HG02840 (cell line): ENCODE measurements at regions not wholly inside any gene's neighbourhood (a gene's known extent, or its start where the extent isn't known, plus 50 kb on each side); places are given as distances from the start of the nearest gene placed in this dataset.

ENCODE experiments used
- ATAC-seq: cut with Tn5 transposase; IDR thresholded peaks from one replicate; pipeline ENCODE4 v1.9.1; 2021; ENCODE audit warnings: mild to moderate bottlenecking, moderate library complexity, moderate number of reproducible peaks; ENCODE audit not compliant: unreplicated experiment, low FRiP score

DNA sequence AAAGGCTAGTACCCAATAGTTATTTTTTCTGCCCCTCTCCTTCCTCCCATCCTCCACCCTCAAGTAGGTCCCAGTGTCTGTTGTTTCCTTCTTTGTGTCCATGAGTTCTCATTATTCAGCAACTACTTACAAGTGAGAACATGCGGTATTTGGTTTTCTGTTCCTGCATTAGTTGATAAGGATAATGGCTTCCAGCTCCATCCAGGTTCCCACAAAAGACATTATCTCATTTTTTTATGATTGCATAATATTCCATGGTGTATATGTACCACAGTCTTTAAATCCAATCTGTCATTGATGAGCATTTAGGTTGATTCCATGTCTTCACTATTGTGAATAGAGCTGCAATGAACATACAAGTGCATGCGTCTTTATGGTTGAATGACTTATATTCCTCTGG is 128.3 kb upstream of the ANKRD55 start:
- ATAC-seq: no peak

DNA sequence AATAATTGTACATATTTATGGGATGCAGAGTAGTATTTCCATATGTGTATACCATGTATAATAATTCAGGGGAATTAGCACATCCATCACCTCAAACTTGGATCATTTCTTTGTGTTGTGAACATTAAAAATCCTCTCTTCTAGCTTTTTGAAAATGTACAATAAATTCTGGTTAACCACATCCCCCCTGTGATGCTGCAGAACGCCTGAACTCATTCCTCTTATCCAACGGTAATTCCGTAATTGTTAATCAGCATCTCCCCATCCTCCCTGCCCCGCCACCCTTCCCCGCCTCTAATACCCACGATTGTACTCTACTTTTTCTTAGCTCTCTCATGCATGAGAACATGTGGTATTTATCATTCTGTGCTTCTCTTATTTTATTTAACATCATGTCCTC is 127.7 kb upstream of the ANKRD55 start:
- no peak for ATAC-seq

DNA sequence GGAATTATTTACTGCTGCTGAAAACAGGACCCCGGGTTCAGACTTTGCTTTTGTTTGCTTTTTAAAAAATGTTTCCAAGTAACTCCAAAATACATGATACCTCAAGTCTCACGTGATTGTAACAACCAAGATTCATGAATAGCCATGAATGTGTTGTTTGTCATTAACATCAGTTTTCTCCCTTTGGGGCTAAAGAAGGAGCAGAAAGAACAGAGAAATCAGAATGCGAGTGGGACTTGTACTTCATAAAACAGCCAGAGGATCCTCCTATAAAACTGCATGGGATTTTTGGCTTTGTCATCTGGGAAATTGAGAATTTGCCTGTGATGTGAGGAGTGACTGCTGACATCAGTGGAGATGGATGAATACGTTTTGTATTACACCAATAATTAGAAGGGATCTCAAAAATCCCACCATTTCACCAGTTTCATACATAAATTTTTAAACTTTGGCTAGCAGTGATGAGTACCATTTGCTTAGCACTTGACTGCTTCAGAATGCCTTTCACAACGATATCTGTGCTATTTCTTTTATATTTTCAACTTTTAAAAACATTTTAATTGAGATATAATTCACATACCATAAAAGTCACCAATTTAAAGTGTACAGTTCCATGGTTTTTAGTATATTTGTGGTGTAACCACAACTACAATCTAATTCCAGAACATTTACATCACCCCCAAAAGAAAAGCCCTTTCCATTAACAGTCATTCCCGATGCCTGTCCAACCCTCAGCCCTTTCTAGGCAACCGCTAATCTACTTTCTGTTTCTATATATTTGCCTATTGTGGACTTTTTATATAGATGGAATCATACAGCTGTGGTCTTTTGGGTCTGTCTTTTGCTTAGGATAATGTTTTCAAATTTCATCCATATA is 126.9 kb upstream of the ANKRD55 start:
- ATAC-seq: no peak

DNA sequence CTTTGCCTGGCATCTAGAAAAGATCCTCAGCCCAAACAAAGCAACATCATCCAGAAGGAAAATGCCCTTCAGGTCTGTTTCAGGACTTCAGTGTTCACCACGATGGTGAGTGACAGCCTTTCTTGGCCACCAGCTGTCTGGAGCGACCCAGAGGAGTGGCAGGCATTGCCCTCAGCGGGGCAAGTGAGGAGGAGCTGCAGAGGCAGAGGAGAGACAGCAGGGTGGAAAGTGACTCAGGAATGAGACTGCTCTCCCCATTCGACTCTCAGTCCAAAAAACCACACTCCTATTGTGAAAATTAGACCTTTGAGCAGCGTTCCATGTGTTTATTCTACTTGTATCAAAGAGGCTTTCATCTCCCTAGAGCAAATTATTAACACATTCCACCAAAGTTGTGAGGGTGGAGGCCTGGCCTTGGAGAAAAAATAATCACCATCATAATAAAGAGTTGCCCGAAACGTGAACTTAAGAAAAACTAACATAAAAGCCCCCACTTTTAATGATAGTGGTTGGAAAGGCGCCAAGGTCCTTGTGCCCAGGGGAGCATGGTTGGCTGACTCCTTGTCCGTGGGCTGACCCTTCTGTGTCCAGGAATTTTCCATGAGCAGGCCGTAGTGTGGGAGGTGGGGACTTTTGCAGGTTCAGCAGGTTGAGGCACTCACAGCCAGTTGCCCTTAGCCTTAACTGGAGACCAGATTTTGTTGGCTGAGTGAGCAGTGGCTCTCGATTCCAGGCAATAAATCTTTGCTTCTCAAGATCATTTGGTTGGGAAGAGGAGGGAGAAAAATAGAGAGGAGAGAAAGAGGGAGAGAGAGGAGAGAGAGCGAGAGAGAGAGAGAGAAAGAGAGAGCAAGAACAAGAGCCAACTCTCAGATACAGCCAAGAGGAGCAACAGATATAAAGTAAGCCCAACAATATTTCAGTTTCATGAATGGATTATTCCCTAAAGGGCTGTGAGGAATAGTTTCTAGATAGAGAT is 125.9 kb upstream of the ANKRD55 start:
- no peak for ATAC-seq

DNA sequence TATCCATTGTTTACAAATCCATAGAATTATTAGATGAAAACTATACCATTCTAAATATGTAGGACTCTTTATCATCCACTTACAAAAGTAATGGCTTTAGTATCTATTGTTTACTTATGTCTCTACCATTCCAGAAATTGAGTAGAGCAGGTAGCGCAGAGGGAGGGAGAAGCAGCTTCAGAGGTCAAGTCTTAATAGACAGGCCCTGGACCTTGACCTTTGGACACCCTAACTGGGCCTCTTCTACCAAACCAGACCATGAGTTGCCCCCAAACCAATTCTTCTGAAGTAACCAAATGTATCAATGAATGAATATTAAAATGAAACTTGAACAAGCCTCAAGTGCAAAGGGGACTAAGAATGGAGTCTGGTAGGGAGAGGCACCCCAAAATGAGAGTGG is 124.9 kb upstream of the ANKRD55 start:
- ATAC-seq: no peak

DNA sequence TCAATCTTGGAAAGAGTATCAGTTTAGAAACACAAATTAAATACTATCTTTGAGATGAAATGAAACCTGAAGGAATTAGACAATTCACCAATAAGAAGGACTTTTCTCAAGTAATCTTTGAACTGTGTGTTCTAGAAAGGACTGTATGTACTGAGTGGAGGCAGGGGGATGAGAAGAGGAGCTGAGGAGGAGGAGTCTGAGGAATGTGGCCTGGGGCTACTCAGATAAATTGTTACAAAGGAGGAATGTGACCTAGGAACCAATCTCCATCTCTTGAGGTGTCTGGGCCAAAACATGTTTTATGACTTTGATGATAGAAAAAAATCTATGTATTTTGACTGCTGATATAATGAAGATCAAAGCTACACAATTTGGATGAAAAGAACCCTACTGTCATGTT is 124.3 kb upstream of the ANKRD55 start:
- no peak for ATAC-seq

DNA sequence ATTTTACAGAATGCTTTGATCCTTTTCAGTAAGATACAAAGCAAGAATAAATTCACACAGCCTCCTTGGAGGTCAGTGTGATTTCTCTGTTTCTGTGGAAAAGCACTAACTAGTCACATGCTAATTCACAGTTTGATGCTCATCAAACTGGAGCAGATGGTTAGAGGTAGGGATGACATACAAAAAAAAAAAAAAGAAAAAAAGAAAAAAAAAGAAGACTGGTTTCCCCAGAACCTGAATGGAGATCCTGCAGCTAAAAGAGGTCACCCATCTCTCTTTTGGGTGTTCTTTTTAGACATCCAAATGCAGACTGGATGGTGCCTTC is 123.7 kb upstream of the ANKRD55 start:
- ATAC-seq: no peak

DNA sequence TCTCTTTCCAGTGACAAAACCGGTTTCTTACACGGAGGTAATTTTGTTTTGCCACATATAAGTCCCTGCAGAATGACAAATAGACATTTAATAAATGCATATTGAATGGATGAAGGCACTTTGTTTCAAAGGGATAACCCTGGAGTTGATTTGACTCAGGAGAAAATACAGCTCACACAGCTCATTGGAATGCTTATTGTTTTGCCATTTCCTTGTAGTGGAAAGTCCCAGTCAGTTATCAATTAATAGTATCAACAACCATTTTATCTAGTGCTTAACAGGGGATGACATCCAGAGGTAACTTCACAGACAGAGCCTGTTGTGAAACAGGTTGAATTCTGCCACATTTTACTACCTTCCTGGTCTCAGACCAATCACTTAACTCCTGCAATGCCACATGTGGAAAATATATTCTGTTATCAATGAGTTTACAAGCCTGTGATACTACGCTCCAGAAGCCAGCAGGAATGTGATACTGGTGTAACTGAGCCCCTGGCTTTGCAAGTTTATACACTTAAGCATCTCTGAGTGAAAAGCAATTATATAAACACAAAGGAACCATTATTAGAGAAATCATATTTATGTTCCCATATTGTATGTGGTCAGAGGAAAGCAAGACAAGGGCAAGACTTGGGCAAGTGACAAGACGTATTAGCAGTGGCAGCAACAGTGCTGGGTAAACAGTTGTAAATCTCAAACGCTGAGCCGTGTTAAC is 123.1 kb upstream of the ANKRD55 start:
- ATAC-seq: no peak

DNA sequence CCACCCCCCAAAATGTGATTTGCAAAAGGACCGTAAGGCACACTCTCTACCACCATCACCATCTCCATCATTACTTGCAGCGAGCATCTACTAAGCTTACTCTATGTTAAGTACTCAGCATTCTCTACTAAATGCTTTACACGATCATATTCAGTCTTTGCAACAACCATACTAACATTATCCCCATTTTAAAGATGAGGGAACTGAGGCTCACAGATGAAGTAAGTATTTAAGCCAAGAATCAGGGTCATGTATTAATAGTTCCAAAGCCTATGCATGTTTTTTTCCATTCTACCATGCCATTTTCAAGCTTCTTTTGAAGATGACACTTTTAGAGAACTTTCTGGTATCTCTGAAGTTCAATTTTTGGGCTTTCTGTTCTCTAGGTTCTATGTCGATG is 121.7 kb upstream of the ANKRD55 start:
- no peak for ATAC-seq

DNA sequence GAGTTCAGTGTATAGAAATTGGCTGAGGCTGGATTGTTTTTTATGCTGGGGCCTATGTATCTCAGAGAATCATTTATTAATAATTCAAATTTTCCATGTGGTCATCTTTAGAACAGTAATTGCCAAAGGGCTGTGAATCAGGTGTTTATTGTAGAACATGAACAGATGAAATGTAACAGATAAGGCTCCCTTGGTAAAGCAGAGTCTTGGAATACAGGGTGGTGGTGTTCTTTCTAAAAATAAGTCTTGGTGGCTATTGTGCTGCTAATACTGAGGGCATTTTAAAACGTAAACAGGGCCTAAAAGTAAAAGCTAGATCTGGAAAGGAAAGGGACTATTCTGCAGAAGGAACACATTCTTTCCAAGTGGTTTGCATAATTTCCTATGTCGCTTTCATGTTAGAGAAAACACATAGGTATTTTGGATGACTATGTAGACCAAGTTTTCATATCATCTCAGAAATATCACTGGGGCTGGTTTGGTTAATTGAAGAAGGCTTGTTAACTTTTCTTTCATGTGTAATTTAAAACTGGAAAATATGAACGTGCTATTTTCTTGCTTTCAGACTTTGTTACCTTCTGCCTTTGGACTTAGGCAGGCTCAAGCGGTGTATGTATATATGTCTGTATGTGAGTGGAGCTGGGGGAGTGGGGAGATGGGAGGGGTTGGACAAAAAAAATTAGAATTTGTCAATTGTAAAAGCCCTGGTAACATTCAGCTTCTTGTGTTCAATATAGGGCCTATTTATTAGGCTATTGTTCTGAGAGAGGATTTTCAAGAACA is 119.9 kb upstream of the ANKRD55 start:
- ATAC-seq: no peak

DNA sequence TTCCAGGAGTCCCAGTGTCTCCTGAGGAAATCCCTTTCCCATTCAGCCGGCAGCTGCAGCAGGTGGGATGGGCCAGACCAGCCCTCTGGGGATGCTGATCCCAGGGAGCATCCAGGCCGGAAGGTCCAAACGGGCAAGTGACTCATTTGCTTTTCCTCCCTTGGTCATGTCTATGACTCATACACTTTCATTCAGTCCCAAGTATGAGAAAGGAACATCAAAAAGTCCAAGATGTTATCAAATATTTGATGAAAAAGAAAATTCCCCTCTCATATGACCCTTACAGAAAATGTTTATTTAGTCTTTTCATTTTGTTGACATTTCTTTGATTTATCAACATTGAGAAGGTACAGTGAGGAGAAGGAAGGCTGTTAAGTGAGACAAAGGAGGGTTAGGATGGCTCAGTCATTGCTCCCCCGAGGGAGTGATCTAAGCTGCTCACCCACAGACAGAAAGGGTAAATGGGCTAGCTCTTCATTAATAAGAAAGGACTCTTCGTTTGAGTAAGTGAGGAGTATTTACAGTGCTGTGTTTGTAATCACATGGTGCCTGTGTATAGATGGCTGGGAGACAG is 117.6 kb upstream of the ANKRD55 start:
- ATAC-seq: no peak

DNA sequence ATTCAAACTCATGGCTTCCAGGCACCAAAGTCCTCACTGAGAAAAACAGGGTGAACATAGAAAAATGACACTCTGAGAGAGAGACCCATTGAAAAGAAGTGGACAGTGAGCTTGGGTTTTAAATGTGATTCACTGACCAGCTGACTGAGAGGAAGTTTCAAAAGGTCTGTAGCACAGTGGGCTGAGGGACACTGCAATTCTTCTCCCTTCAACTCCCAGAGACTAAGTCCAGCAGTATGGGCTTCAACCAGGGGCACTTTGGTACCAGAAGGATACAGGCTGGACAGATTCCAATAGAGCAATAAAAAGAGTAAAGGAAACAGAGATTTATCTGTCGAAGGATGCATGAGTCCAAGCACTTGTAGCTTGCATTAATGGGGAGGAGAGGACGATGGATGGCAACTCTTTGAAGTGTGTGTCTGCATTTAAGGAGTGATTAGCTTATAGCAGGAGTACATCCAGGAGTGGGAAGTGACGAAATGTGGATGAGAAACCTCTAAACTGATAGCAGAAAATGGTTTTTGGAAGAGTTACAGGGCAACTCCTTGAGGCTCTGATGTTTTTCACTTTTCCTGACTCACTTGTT is 117.0 kb upstream of the ANKRD55 start:
- ATAC-seq: no peak

DNA sequence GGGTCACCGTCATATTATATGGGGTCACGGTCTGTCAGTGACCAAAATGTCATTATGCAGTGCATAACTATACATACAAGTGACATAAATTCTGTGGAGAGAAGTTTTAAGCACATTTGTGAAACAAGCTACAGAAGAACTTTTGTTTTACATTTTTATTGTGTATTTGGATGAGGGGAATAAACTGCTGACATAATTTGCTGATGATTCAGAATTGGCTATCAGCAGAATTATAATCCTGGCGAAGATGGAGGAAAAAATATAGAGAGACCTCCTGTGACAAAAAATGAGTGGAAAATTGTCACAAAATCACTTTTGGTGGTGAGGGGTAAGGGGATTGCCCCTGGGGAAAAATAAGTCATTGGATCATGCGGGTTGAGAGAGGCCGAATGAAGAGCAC is 116.3 kb upstream of the ANKRD55 start:
- no peak for ATAC-seq

DNA sequence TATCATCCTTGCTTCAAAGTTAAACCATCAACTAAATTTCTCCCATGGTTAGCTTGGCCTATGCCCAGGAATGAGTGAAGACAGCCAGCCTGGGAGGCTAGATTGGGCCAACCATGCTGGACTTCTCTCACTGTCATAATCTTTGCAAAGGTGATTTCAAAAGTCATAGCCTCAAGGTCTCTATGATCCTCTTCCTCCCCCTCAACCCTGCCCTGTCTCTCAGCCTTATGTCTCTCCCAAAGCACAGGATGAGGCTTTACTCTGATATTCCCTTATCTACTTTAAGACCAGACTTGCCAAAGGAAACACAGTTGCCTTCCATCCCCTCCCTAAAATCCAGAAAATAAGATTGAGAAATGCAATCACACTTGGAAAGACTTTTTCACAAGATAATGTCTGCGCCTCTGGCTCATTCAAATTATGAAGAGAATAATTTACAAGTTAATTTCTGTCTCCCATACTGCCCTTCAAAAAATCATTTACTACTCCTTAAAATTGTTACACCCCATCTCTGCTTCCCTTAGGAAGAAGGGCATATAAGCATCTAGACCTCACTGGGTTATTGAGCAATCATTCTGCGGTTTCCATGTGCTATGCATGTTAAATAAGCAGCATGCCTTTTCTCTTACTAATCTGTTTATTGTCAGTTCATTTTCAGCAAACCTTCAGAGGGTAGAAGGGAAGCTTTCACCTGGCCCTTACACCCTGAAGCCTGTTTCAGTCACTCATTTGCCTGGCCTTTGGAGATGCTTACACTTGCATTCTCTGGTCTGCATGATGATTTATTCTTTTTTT is 113.8 kb upstream of the ANKRD55 start:
- no peak for ATAC-seq

DNA sequence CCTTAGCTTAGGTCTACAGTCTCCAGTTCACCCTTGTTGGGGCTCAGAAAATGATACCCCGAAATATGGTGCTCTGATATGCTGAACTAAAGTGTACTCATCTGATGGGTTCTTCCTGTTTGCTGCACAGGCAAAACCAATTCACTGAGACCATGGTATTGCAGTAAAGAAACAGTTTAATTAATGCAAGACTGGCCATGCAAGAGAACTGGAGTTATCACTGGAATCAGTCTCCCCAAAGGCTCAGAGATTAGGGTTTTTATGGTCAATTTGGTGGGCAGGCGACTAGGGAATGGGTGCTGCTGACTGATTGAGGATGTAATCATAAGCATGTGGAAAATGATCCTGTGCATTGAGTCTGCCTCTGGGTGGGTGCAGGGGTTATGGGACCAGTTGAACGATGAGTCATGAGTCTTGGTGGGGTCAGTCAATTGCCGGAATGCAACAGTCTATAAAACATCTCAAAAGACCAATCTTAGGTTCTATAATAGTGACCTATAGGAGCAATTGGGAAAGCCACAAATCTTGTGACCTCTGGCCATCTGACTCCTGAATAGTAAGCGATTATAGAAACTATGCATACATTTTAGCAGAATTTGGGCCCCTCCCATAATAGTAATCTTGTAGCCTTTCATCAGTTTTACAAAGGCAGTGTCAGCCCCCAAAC is 113.0 kb upstream of the ANKRD55 start:
- no peak for ATAC-seq

DNA sequence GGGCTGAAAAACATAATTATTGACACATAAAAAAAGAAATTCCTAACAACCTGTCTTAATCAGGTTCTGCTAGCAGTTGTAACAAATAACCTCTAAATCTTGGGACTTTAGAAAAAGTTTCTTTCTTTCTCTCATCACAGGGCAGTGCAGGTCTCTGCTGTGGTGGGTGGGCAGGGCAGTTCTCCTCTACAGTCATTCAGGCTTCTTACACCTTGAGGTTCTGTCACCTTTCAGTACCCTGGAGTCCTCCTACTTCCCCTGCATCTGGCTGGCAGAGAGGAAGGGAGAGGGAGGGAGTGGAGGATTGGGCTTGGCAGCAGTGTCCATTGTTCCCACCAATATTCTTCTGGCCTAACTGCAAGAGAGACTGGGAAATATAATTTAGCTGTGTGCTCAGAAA is 112.2 kb upstream of the ANKRD55 start:
- no peak for ATAC-seq

DNA sequence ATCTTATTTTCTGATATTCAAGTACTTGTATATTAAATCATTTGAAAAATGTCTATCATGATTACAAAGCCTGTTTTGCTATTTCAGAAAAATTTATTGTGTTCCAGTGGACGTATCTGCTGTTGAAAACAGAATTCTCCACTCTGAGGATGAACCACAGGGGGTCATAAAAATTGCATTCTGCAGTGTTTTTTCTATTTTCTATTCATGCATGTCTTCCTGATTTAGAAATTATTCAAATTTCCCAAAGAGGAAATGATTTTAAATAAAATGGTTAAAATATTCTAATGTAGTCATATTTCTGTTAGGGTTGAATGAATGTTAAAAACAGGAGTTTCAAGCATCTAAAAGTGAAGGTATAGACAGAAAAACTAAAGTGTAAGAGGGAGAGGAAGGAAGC is 111.5 kb upstream of the ANKRD55 start:
- no peak for ATAC-seq

DNA sequence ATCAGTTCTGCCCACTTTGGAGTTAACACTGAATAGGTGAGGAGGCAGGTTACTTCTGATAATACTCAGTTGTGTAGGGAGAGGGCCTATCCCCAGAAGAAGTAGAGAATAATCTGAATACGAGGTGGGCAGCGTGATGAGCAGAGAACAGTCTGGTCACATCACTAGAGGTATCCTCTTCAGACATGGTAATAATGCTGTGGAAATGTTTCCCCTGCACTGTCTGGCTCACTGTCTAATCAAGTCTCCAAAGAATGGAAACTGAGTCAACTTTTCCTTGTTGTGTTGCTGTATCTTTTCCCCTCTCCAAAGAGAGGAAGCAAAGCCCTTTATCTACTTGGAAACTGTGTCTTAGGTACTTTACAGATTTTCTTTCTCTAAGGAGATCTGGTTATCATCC is 110.9 kb upstream of the ANKRD55 start:
- no peak for ATAC-seq
